Kidney (tissue), 13 donors: ENCODE measurements at regions not wholly inside any gene's neighbourhood (a gene's known extent, or its start where the extent isn't known, plus 50 kb on each side); places are given as distances from the start of the nearest gene placed in this dataset.

Experiments
- DNase-seq, 5 donors: peaks; one replicate each; pipeline ENCODE4 v3.0.0-alpha.2; 2013 to 2020
- FAIRE-seq: peaks from 2 replicates; lab custom pipeline; 2012; peaks lifted over from hg19 to GRCh38; lab: Jason Lieb, UNC
- H3K27ac ChIP-seq, 2 donors: one replicate each; pipeline ENCODE4 v1.7.0; 2013; ENCODE audit warnings: low read depth in 2 of 2, low read length in 2 of 2, inconsistent platforms in 1 of 2
- H3K27me3 ChIP-seq: one replicate; pipeline ENCODE4 v1.7.1; 2013; ENCODE audit warnings: low read length, inconsistent platforms; ENCODE audit not compliant: control insufficient read depth, insufficient read depth
- H3K36me3 ChIP-seq, 3 donors: one replicate each; pipeline versions ENCODE4 v1.7.0 to v1.7.1; 2013; ENCODE audit warnings: low read length in 3 of 3, control low read depth in 1 of 3, inconsistent platforms in 1 of 3; ENCODE audit not compliant: insufficient read depth in 3 of 3, control insufficient read depth in 2 of 3
- H3K4me1 ChIP-seq, 3 donors: one replicate each; pipeline versions ENCODE4 v1.7.0 to v1.7.1; 2013; ENCODE audit warnings: low read length in 3 of 3, inconsistent platforms in 1 of 3, low read depth in 1 of 3; ENCODE audit not compliant: control insufficient read depth in 2 of 3, insufficient read depth in 2 of 3
- H3K4me3 ChIP-seq, 3 donors: one replicate each; pipeline versions ENCODE4 v1.7.0 to v1.8.1; 2013; ENCODE audit warnings: low read length in 3 of 3, control low read depth in 1 of 3, inconsistent platforms in 1 of 3
- H3K9ac ChIP-seq, 3 donors: one replicate each; pipeline versions ENCODE4 v1.7.0 to v1.7.1; 2013; ENCODE audit warnings: low read length in 3 of 3, control low read depth in 1 of 3, inconsistent platforms in 1 of 3
- H3K9me3 ChIP-seq, 3 donors: one replicate each; pipeline versions ENCODE4 v1.7.0 to v1.7.1; 2013; ENCODE audit warnings: low read length in 3 of 3, control low read depth in 1 of 3, inconsistent platforms in 1 of 3; ENCODE audit not compliant: control insufficient read depth in 2 of 3, insufficient read depth in 1 of 3
- CTCF ChIP-seq: IDR thresholded peaks from 3 replicates; pipeline ENCODE4 v1.5.1; 2012; ENCODE audit warnings: mild to moderate bottlenecking, moderate library complexity, borderline replicate concordance; ENCODE audit not compliant: insufficient read depth; ENCODE audit errors: extremely low read depth
- intact Hi-C: fragments of 100-400 bp; cut with DNase I; formaldehyde crosslinking; loops from one replicate; pipeline ENCODE4 v1.11.1; 2022
- donor health status: control.
- donor health status: control.
- donor health status: control.
- donor health status: control.
- donor health status: control.
- donor health status: DM: yes; HTN: yes; CAD: no.
- donor health status: Normal renal cell carcinoma (clear cell type).

GRCh38 chr6:134680433-134680832 is 269.5 kb downstream of the ALDH8A1 start:
- no peak for FAIRE-seq
- intact Hi-C loops = no loop called here

GRCh38 chr6:134680021-134680420 is 269.9 kb downstream of the ALDH8A1 start:
- H3K4me1 ChIP-seq = peaks cover 0 to 36% (median 11%) of the 10 kb centered on the region in 3 donors
- H3K9me3 ChIP-seq = no peaks in the 10 kb centered on the region
- no peaks in the 10 kb centered on the region for H3K27me3 ChIP-seq
- no peak overlapping the region for H3K27ac ChIP-seq
- TF ChIP-seq CTCF = no peak
- H3K4me3 ChIP-seq = no peak overlapping the region
- intact Hi-C loops = no loop called here
- no peaks in the 10 kb centered on the region for H3K36me3 ChIP-seq
- FAIRE-seq = no peak
- H3K9ac ChIP-seq = no peak overlapping the region
- no peak for DNase-seq

More at GRCh38 chr6:134680433-134680832, 269.5 kb downstream of the ALDH8A1 start:
- Histone ChIP-seq H3K4me3 (no peak overlapping the region), H3K4me1 (peaks cover 0 to 34% (median 11%) of the 10 kb centered on the region in 3 donors), H3K27me3 (no peaks in the 10 kb centered on the region), H3K9me3 (no peaks in the 10 kb centered on the region), H3K9ac (no peak overlapping the region), H3K27ac (no peak overlapping the region), H3K36me3 (no peaks in the 10 kb centered on the region)
- no peak for TF ChIP-seq CTCF
- DNase-seq = no peak

- Histone ChIP-seq H3K27ac (peak overlapping the region; percentile 23 to 56), H3K4me1 (peaks cover 0 to 40% (median 11%) of the 10 kb centered on the region in 3 donors), H3K9me3 (no peaks in the 10 kb centered on the region), H3K9ac (no peak overlapping the region), H3K4me3 (no peak overlapping the region), H3K27me3 (no peaks in the 10 kb centered on the region), H3K36me3 (no peaks in the 10 kb centered on the region)
- FAIRE-seq (peak; percentile 49), DNase-seq (peak; percentile 52 to 91 (median 65))
- TF ChIP-seq CTCF = no peak
- intact Hi-C loops = no loop called here
Measured at GRCh38 chr6:134678436-134678889, 271.4 kb downstream of the ALDH8A1 start.
